ENCODE measurements at regions not wholly inside any gene's neighbourhood (a gene's known extent, or its start where the extent isn't known, plus 50 kb on each side); places are given as distances from the start of the nearest gene placed in this dataset.

DNA sequence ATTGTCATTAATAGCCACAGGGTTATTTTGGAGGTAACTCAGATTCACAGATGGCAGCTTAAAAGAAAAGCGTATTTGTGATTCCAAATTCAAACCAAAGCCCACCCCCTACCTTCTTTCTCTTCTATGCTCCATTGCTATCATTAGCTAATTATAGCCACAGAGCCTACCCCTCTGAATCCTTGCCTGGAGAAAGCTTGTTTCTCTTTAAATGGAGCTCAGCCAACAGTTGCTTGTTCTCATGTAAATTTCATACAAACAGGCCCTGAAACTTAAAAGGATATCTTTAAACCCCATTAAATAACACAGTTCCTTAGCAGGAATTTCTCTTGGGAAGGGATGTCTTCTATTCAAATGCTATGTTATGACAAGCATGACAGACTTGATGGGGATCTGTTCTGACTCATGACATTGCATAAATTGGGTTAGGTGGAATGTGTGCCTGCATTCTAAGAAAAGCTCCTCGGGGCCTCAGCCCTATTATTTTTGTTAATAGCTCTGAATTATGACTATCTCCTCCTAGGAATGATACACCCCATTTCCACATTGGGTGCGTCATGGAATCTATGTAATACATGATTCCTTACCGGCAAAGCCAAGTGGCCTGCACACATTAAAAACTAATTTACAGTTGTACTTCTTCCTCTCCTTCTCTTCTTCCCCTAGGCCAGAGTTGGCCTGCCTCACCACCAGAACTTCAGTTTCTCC, 265.8 kb downstream of the TAFA4 start:
- TF ChIP-seq EZH2 (IDR thresholded peaks at IDR 0.05; ENCODE audit: borderline replicate concordance, low read depth, low read length, severe bottlenecking) (no peak), CTCF (IDR thresholded peaks at IDR 0.05; ENCODE audit: borderline replicate concordance, extremely low read depth, low read length, poor library complexity, severe bottlenecking) (no peak)

Measured in DND-41 (cell line).